ENCODE measurements at regions not wholly inside any gene's neighbourhood (a gene's known extent, or its start where the extent isn't known, plus 50 kb on each side); places are given as distances from the start of the nearest gene placed in this dataset.

- no peaks in the 10 kb centered on the region for H3K36me3 ChIP-seq
- intact Hi-C loops (cut with DNase I; ENCODE audit: low total_unique reads), result no loop called here
- WGBS, 5 donors, result 70 to 81% (median 72%) methylated on average over 5 of the region's 5 CpGs
- no peaks in the 10 kb centered on the region for H3K9me3 ChIP-seq
- no peaks in the 10 kb centered on the region for H3K4me1 ChIP-seq
- no peaks in the 10 kb centered on the region for H3K27me3 ChIP-seq
- no peak overlapping the region for H3K27ac ChIP-seq
- no peak for DNase-seq
- H3K4me3 ChIP-seq, result no peak overlapping the region
- TF ChIP-seq POLR2AphosphoS5 (IDR thresholded peaks at IDR 0.05) (no peak), EP300 (IDR thresholded peaks at IDR 0.05) (no peak), CTCF (IDR thresholded peaks at IDR 0.05) (no peak), POLR2A (IDR thresholded peaks at IDR 0.05) (no peak)
These were observed 90.2 kb downstream of the PLK2 start for GRCh38 chr5:58369513-58370190.

GRCh38 chr5:58366461-58366860 is 93.4 kb downstream of the PLK2 start:
- Histone ChIP-seq H3K4me1 (no peaks in the 10 kb centered on the region), H3K27me3 (no peaks in the 10 kb centered on the region), H3K27ac (no peak overlapping the region), H3K4me3 (no peak overlapping the region), H3K9me3 (no peaks in the 10 kb centered on the region), H3K36me3 (no peaks in the 10 kb centered on the region)
- peak in 1 of 2 donors; percentile 7 for DNase-seq
- intact Hi-C loops (cut with DNase I; ENCODE audit: low total_unique reads), result no loop called here
- WGBS, 5 donors, result 41 to 74% (median 72%) methylated on average over 4 of the region's 4 CpGs
- TF ChIP-seq POLR2AphosphoS5 (IDR thresholded peaks at IDR 0.05), result no peak
- TF ChIP-seq CTCF (IDR thresholded peaks at IDR 0.05), result no peak
- no peak for TF ChIP-seq POLR2A (IDR thresholded peaks at IDR 0.05)
- no peak for TF ChIP-seq EP300 (IDR thresholded peaks at IDR 0.05)

GRCh38 chr5:58365791-58366190 is 94.1 kb downstream of the PLK2 start:
- intact Hi-C loops (cut with DNase I; ENCODE audit: low total_unique reads), result no loop called here
- no peaks in the 10 kb centered on the region for H3K36me3 ChIP-seq
- no peak for DNase-seq
- no peaks in the 10 kb centered on the region for H3K4me1 ChIP-seq
- H3K27me3 ChIP-seq, result no peaks in the 10 kb centered on the region
- H3K9me3 ChIP-seq, result no peaks in the 10 kb centered on the region
- 48 to 81% (median 71%) methylated on average over 3 of the region's 3 CpGs for WGBS, 5 donors
- H3K4me3 ChIP-seq, result no peak overlapping the region
- TF ChIP-seq CTCF (IDR thresholded peaks at IDR 0.05) (no peak), EP300 (IDR thresholded peaks at IDR 0.05) (no peak), POLR2A (IDR thresholded peaks at IDR 0.05) (no peak), POLR2AphosphoS5 (IDR thresholded peaks at IDR 0.05) (no peak)
- H3K27ac ChIP-seq, result no peak overlapping the region

GRCh38 chr5:58363461-58364249 is 96.2 kb downstream of the PLK2 start:
- intact Hi-C loops (cut with DNase I; ENCODE audit: low total_unique reads), result no loop called here
- 76 to 87% (median 83%) methylated on average over 8 of the region's 8 CpGs for WGBS, 5 donors
- H3K27ac ChIP-seq, result no peak overlapping the region
- H3K27me3 ChIP-seq, result no peaks in the 10 kb centered on the region
- TF ChIP-seq POLR2AphosphoS5 (IDR thresholded peaks at IDR 0.05) (no peak), CTCF (IDR thresholded peaks at IDR 0.05) (no peak), EP300 (IDR thresholded peaks at IDR 0.05) (no peak), POLR2A (IDR thresholded peaks at IDR 0.05) (no peak)
- H3K9me3 ChIP-seq, result no peaks in the 10 kb centered on the region
- no peak overlapping the region for H3K4me3 ChIP-seq
- H3K36me3 ChIP-seq, result no peaks in the 10 kb centered on the region
- no peaks in the 10 kb centered on the region for H3K4me1 ChIP-seq
- DNase-seq, result peak in 1 of 2 donors; percentile 6

All from stomach (tissue), 8 donors.